ENCODE measurements at regions not wholly inside any gene's neighbourhood (a gene's known extent, or its start where the extent isn't known, plus 50 kb on each side); places are given as distances from the start of the nearest gene placed in this dataset.

DNA sequence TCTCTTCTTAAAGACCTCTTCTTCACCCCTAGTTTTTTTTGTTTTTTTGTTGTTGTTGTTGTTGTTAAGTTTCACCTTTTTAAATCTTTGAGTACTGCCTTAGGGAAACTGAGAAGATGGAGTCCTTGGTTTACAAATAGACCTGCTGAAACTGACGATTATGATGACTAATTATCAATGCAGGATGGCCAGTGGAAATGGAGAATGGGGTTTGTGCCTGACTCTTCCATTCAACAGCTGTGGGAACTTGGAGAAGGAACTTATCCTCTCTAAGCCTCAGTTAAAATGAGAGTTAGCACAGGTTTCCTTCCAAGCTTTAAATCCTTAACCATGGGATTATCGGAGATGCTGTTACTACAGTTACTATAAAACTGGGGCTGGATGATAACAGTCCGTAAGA is 66.7 kb upstream of the PNMA1 start:
- TF ChIP-seq, protein P1, sequence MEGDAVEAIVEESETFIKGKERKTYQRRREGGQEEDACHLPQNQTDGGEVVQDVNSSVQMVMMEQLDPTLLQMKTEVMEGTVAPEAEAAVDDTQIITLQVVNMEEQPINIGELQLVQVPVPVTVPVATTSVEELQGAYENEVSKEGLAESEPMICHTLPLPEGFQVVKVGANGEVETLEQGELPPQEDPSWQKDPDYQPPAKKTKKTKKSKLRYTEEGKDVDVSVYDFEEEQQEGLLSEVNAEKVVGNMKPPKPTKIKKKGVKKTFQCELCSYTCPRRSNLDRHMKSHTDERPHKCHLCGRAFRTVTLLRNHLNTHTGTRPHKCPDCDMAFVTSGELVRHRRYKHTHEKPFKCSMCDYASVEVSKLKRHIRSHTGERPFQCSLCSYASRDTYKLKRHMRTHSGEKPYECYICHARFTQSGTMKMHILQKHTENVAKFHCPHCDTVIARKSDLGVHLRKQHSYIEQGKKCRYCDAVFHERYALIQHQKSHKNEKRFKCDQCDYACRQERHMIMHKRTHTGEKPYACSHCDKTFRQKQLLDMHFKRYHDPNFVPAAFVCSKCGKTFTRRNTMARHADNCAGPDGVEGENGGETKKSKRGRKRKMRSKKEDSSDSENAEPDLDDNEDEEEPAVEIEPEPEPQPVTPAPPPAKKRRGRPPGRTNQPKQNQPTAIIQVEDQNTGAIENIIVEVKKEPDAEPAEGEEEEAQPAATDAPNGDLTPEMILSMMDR (IDR thresholded peaks at IDR 0.05; ENCODE audit: low read depth, low read length, poor library complexity, severe bottlenecking), result no peak
- TF ChIP-seq EZH2phosphoT487 (IDR thresholded peaks at IDR 0.05; ENCODE audit: borderline replicate concordance, low read length), result no peak

Measured in DOHH2 (cell line).